ENCODE measurements at regions not wholly inside any gene's neighbourhood (a gene's known extent, or its start where the extent isn't known, plus 50 kb on each side); places are given as distances from the start of the nearest gene placed in this dataset.

- no peak for DNase-seq (ENCODE audit: low read depth)
These were observed 161.6 kb downstream of the TMEM18 start for GRCh38 chr2:515441-516127.

DNA sequence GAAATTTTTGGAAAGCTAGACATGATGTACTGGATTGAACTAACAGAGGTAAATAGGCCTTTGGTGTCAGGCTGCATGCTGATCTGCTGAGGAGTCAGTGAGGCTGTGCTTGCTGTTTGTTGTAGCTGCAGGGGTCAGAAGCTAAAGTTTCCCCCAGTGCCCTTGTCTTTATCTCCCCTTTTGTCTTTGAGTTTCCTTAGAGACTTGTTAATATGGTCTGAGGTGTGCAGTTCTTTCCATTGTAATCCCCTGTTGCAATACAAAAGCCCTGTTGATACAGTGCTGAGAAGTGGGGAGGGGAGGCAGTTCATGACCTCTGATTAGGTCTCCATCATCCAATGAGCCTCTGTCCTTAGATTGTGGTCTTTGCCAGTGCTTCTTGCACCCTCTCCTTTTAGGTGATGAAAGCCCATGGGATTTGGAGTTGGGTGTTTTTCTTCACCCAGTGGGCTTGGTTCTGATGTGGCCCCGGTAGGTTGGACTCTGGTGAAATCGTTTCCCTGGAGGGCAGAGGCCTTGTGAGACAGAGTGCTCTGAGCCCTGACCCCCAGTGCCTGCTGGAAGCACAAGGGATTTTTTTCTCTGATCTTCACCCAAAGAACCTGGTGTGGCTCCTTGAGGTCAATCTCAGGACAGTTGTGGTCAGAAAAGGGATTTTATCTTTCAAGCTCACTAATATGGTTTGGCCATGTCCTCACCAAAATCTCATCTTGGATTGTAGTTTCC lies 163.1 kb downstream of the TMEM18 start:
- DNase-seq (ENCODE audit: low read depth) = no peak

- DNase-seq (ENCODE audit: low read depth) = no peak
These were observed 166.4 kb downstream of the TMEM18 start for GRCh38 chr2:510839-511238.

- no peak for DNase-seq (ENCODE audit: low read depth)
These were observed 167.3 kb downstream of the TMEM18 start for GRCh38 chr2:509888-510287.

DNA sequence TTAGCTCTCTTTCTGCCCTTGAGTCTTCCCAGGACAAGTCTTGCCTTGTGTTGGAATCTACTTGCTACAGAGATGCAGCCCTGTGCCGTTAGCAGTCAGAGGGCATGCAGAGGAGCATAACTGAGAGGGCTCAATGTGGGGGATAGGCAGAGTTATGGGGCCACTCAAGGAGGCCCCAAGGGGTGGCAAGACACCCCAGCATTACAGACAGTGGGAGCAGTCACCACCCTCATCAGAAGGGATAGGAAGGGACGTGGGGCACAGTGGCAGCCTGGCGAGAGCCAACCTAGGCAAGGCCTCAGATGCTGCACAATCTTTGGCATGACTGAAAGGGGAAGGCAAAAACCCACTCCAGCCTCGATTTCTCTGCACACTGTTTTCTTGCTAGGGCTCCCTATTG lies 169.1 kb downstream of the TMEM18 start:
- DNase-seq (ENCODE audit: low read depth) = no peak

- DNase-seq (ENCODE audit: low read depth) = no peak
These were observed 170.3 kb downstream of the TMEM18 start for GRCh38 chr2:506866-507265.

DNA sequence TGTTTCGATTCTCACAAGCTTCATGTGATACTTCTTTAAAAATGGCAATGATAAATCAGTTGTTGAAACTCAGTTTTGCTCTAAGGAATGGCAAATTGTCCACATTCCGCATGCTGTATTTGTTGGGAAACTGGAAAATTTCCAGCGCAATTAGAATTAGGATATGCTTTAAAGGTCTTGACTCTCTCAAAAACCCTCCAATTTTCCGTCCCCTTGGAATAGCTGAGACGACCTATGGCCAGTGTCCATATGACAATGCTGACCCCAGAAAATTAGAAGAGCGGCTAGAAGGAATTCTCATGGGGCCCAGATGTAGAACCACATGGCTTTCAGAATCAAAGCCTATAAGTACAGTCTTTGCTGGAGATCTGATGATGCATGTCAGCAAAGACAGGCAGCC lies 170.8 kb downstream of the TMEM18 start:
- DNase-seq (ENCODE audit: low read depth) = no peak

DNA sequence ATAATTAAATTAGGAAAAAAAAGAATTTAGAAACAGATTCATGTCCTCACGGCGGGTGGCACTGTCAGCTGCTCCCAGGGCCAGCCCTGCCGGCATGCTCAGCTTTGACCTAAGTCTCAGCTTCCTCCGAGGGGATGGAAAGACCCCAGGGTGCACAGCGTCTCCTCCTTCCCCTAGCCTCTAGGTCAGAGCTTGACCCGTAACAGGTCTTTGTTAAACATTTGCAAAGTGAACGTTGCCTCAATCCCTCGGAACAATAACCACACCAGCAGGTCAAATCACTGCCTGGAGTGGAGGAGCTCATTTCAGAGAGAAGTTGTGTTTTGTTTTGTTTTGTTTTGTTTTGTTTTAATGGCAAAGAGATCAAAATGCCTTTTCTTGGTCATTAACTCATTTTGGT lies 171.3 kb downstream of the TMEM18 start:
- DNase-seq (ENCODE audit: low read depth) = no peak

GRCh38 chr2:503288-503999 lies 173.8 kb downstream of the TMEM18 start:
- no peak for DNase-seq (ENCODE audit: low read depth)

DNA sequence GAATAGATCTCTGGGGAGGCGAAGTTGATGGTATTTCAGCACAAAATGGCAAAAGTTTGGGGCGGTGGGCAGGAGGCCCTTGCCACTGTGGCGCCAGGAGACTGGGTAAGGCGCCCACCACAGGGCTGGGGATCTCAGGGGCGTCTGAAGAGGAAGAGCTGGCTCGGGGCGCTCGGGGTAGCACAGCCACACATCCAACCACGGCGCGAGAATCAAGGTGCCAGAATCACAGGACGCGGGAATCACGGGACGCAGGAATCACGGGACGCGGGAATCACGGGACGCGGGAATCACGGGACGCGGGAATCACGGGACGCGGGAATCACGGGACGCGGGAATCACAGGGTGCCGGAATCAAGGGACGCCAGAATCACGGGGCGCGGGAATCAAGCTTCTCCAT lies 174.4 kb downstream of the TMEM18 start:
- no peak for DNase-seq (ENCODE audit: low read depth)

- DNase-seq (ENCODE audit: low read depth) = no peak
These were observed 175.5 kb downstream of the TMEM18 start for GRCh38 chr2:501667-502066.

DNA sequence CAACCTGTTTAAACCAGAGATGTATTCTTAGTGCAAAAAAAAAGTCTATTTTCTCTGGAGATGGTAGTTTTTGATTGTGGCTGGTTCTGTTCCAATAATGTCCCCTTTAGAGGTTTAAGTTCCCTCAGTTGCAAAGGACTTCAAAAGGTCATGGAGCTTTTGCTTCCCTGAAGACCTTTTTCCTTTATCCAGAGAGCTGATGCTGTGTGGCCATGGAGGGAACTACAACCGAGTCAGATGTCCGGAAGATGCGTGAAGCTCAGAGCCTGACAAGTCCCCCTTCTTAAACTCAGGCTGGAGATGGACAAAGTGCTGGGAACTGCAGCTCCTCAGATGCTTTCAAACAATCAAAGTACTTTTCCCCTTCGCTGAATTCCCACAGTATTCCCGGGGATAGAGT lies 176.1 kb downstream of the TMEM18 start:
- DNase-seq (ENCODE audit: low read depth) = no peak

GRCh38 chr2:499726-500125 lies 177.5 kb downstream of the TMEM18 start:
- no peak for DNase-seq (ENCODE audit: low read depth)

GRCh38 chr2:498493-499178 lies 178.6 kb downstream of the TMEM18 start:
- DNase-seq (ENCODE audit: low read depth) = no peak

GRCh38 chr2:497770-498492 lies 179.3 kb downstream of the TMEM18 start:
- no peak for DNase-seq (ENCODE audit: low read depth)

GRCh38 chr2:496729-497128 lies 180.5 kb downstream of the TMEM18 start:
- DNase-seq (ENCODE audit: low read depth) = no peak

GRCh38 chr2:495745-496275 lies 181.4 kb downstream of the TMEM18 start:
- DNase-seq (ENCODE audit: low read depth) = no peak

DNA sequence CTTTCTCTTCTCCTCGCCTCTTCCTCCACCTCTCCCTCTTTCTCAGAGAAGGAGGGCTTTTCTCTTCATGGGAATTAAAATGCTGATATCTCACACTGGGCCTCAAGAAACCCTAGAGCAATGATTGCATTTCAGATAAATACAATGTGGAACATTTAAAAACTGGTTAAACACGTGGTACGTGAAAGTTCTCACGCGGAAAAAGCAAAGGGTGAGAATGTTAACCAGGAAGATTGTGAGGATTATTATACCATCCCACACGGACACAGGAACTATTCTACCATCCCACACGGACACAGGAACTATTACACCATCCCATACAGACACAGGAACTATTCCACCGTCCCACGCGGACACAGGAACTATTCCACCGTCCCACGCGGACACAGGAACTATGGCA lies 182.4 kb downstream of the TMEM18 start:
- DNase-seq (ENCODE audit: low read depth) = no peak

- no peak for DNase-seq (ENCODE audit: low read depth)
These were observed 184.0 kb downstream of the TMEM18 start for GRCh38 chr2:493228-493627.

GRCh38 chr2:492178-492577 lies 185.0 kb downstream of the TMEM18 start:
- DNase-seq (ENCODE audit: low read depth) = no peak

- DNase-seq (ENCODE audit: low read depth) = no peak
These were observed 187.4 kb downstream of the TMEM18 start for GRCh38 chr2:489838-490237.

Data from myocyte (in vitro differentiated cells).